ENCODE measurements at regions not wholly inside any gene's neighbourhood (a gene's known extent, or its start where the extent isn't known, plus 50 kb on each side); places are given as distances from the start of the nearest gene placed in this dataset.

- CTCF ChIA-PET, result no interaction called here
- POLR2A ChIA-PET, result no interaction called here
- Histone ChIP-seq H3K4me1 (ENCODE audit: control insufficient read depth, insufficient read depth, low read length) (no peaks in the 10 kb centered on the region), H3K27ac (ENCODE audit: extremely low read depth, low read depth, low read length) (no peak overlapping the region), H3K9me3 (ENCODE audit: control insufficient read depth, insufficient read depth, low read depth, low read length) (no peaks in the 10 kb centered on the region), H3K36me3 (ENCODE audit: control insufficient read depth in 2 of 2, insufficient read depth in 1 of 2, low read length in 2 of 2) (no peaks in the 10 kb centered on the region), H3K4me3 (ENCODE audit: low read depth, low read length) (no peak overlapping the region)
- no peak for TF ChIP-seq ZNF404 (tag by site-specific recombination; IDR thresholded peaks at IDR 0.05)
- TF ChIP-seq ZEB2 (tag by site-specific recombination; IDR thresholded peaks at IDR 0.05), result no peak
- TF ChIP-seq ZNF704 (tag by site-specific recombination; IDR thresholded peaks at IDR 0.05), result no peak
- no peak for TF ChIP-seq ZNF366 (tag by site-specific recombination; conservative IDR thresholded peaks at IDR 0.05)
- TF ChIP-seq ZBTB26 (tag by site-specific recombination; optimal IDR thresholded peaks at IDR 0.05), result no peak
- no peak for TF ChIP-seq PRDM4 (tag by site-specific recombination; IDR thresholded peaks at IDR 0.05)
- TF ChIP-seq REPIN1 (tag by site-specific recombination; IDR thresholded peaks at IDR 0.05; ENCODE audit: low read depth), result no peak
- no peak for TF ChIP-seq ZNF223 (tag by site-specific recombination; IDR thresholded peaks at IDR 0.05)
- TF ChIP-seq ZBTB10 (tag by site-specific recombination; IDR thresholded peaks at IDR 0.05), result no peak
- TF ChIP-seq ZNF449 (tag by site-specific recombination; IDR thresholded peaks at IDR 0.05), result no peak
- no peak for TF ChIP-seq MYNN (tag by site-specific recombination; IDR thresholded peaks at IDR 0.05; ENCODE audit: borderline replicate concordance)
- TF ChIP-seq SP2 (tag by site-specific recombination; IDR thresholded peaks at IDR 0.05), result no peak
- TF ChIP-seq PRDM2 (tag by site-specific recombination; IDR thresholded peaks at IDR 0.05; ENCODE audit: borderline replicate concordance), result no peak
- TF ChIP-seq ZNF626 (tag by site-specific recombination; IDR thresholded peaks at IDR 0.05), result no peak
- no peak for TF ChIP-seq ZNF292 (tag by site-specific recombination; IDR thresholded peaks at IDR 0.05; ENCODE audit: borderline replicate concordance, low read depth)
- no peak for TF ChIP-seq WT1 (tag by site-specific recombination; IDR thresholded peaks at IDR 0.05)
- TF ChIP-seq ZBTB48 (tag by site-specific recombination; IDR thresholded peaks at IDR 0.05), result no peak
- TF ChIP-seq ZNF585B (tag by site-specific recombination; IDR thresholded peaks at IDR 0.05), result no peak
- no peak for TF ChIP-seq GLIS2 (tag by site-specific recombination; IDR thresholded peaks at IDR 0.05)
Measured at GRCh38 chr13:105165449-105166125, 1369.9 kb downstream of the EFNB2 start.
